Heart right ventricle (tissue), 16 donors: ENCODE measurements at regions not wholly inside any gene's neighbourhood (a gene's known extent, or its start where the extent isn't known, plus 50 kb on each side); places are given as distances from the start of the nearest gene placed in this dataset.

Experiments used
- ATAC-seq, 8 donors: fragments of 200-7000 bp; cut with Tn5 transposase; one replicate each; pipeline ENCODE4 v1.9.1; 2020; ENCODE audit warnings: mild to moderate bottlenecking in 8 of 8, moderate library complexity in 8 of 8, moderate number of reproducible peaks in 1 of 8
- DNase-seq, 2 donors: peaks; one replicate each; pipeline ENCODE4 v3.0.0-alpha.2; 2020
- H3K27ac ChIP-seq, 10 donors: fragments of 200-600 bp; sonication (generic) in 2 of 10; one replicate each; pipeline versions ENCODE4 v1.5.0 to v1.8.0; 2020 to 2022; ENCODE audit warnings: mild to moderate bottlenecking in 3 of 10
- H3K27me3 ChIP-seq, 7 donors: fragments of 200-600 bp; one replicate each; pipeline ENCODE4 v1.8.0; 2021 to 2022; ENCODE audit warnings: mild to moderate bottlenecking in 2 of 7
- H3K36me3 ChIP-seq, 9 donors: fragments of 200-600 bp; sonication (generic) in 1 of 9; one replicate each; pipeline versions ENCODE4 v1.5.0 to v1.8.0; 2020 to 2022; ENCODE audit warnings: mild to moderate bottlenecking in 2 of 9
- H3K4me1 ChIP-seq, 9 donors: fragments of 200-600 bp; sonication (generic) in 1 of 9; one replicate each; pipeline versions ENCODE4 v1.5.0 to v1.8.0; 2020 to 2022; ENCODE audit warnings: mild to moderate bottlenecking in 4 of 9
- H3K4me3 ChIP-seq, 10 donors: fragments of 200-600 bp; sonication (generic) in 2 of 10; one replicate each; pipeline versions ENCODE4 v1.5.0 to v1.8.0; 2020 to 2022; ENCODE audit warnings: mild to moderate bottlenecking in 7 of 10, moderate library complexity in 2 of 10
- H3K9me3 ChIP-seq, 11 donors: fragments of 200-600 bp in 10 of 11; sonication (generic) in 2 of 11; one replicate each; pipeline versions ENCODE4 v1.5.0 to v1.8.0; 2013 to 2022; ENCODE audit warnings: mild to moderate bottlenecking in 2 of 11, control low read depth in 1 of 11, moderate library complexity in 1 of 11
- CTCF ChIP-seq, 9 donors: fragments of 200-600 bp; sonication (generic) in 2 of 9; IDR thresholded peaks; one replicate each; pipeline versions ENCODE4 v1.5.0 to v1.8.0; 2021 to 2022; ENCODE audit warnings: antibody characterized with exemption in 9 of 9, mild to moderate bottlenecking in 5 of 9, moderate library complexity in 1 of 9
- WGBS, 2 donors: extraction: QIAGEN DNeasy Blood & Tissue Kit; methylation state at CpG; one replicate each; pipeline ENCODE4 v1.1.7; 2013; ENCODE audit warnings: inconsistent platforms in 1 of 2; 5-methylcytosine and 5-hydroxymethylcytosine counted together
- intact Hi-C, 10 donors: fragments of 100-400 bp; cut with DNase I; formaldehyde crosslinking; loops; one replicate each; pipeline versions ENCODE4 v1.11.1 to v1.14.2; 2022
- donor health status: Arrhythmogenic right ventricular cardiomyopathy.
- donor health status: ischemic (EF 13 %, LVEDD 7.1; RV severe dilation, severe dysfunction).
- donor health status: healthy with polysubstance abuse.
- donor health status: DM: no; HTN: yes; CAD: no.
- donor health status: DM: no; HTN: no; CAD: no.
- donor health status: ischemic (EF 25% LVEDD 6.9; RV normal size, moderate dysfunction).
- donor health status: ischemic (EF 25% LVEDD 5.7; RV mildly dilated, moderate dysfunction).
- donor health status: healthy.
- donor health status: DM: yes; HTN: yes; CAD: no.
- donor health status: Ischemic cardiomyopathy.
- donor health status: ischemic (EF 35%, LVEDD 5.7; RV mildly dilated, moderate dysfunction).
- donor health status: nonischemic (EF 11% LVEDD 7.7; RV severe dilation, severe dysfunction).
- donor health status: DM: yes; HTN: yes; CAD: no.
- donor health status: PGD.
- donor health status: ischemic (EF 29% LVEDD 5.4; RV normal size, mild dysfunction).
- donor health status: nonischemic (EF 23%, LVEDD 6.1; RV moderate dilation, normal function).

- intact Hi-C loops: no loop called here
- Histone ChIP-seq H3K36me3 (no peaks in the 10 kb centered on the region), H3K9me3 (no peaks in the 10 kb centered on the region), H3K4me3 (no peak overlapping the region), H3K4me1 (no peaks in the 10 kb centered on the region), H3K27ac (no peak overlapping the region), H3K27me3 (peaks cover 0 to 11% (median 0%) of the 10 kb centered on the region in 7 donors)
- ATAC-seq: no peak
- WGBS, 2 donors: 62 to 72% methylated on average over 2 of the region's 2 CpGs
- no peak for DNase-seq
- no peak for TF ChIP-seq CTCF (IDR thresholded peaks at IDR 0.05)
Measured at GRCh38 chr13:38590230-38590629, 96.6 kb upstream of the FREM2 start.

- Histone ChIP-seq H3K27me3 (peaks cover 0 to 11% (median 0%) of the 10 kb centered on the region in 7 donors), H3K27ac (no peak overlapping the region), H3K9me3 (no peaks in the 10 kb centered on the region), H3K36me3 (no peaks in the 10 kb centered on the region), H3K4me3 (no peak overlapping the region), H3K4me1 (no peaks in the 10 kb centered on the region)
- DNase-seq: no peak
- WGBS, 2 donors: 24 to 36% methylated on average over 6 of the region's 6 CpGs
- intact Hi-C loops: no loop called here
- no peak for TF ChIP-seq CTCF (IDR thresholded peaks at IDR 0.05)
- no peak for ATAC-seq
Measured at GRCh38 chr13:38590796-38591507, 95.9 kb upstream of the FREM2 start.

GRCh38 chr13:38602266-38602665 lies 84.6 kb upstream of the FREM2 start:
- WGBS, 2 donors: 49 to 59% methylated on average over 6 of the region's 6 CpGs
- H3K4me1 ChIP-seq: no peaks in the 10 kb centered on the region
- intact Hi-C loops: no loop called here
- TF ChIP-seq CTCF (IDR thresholded peaks at IDR 0.05): no peak
- DNase-seq (no peak), ATAC-seq (no peak)
- H3K4me3 ChIP-seq: no peak overlapping the region
- peaks cover 0 to 12% (median 0%) of the 10 kb centered on the region in 7 donors for H3K27me3 ChIP-seq
- no peak overlapping the region for H3K27ac ChIP-seq
- no peaks in the 10 kb centered on the region for H3K36me3 ChIP-seq
- H3K9me3 ChIP-seq: no peaks in the 10 kb centered on the region

- DNase-seq: no peak
- Histone ChIP-seq H3K4me1 (no peaks in the 10 kb centered on the region), H3K36me3 (no peaks in the 10 kb centered on the region), H3K27ac (no peak overlapping the region), H3K4me3 (no peak overlapping the region), H3K27me3 (peaks cover 0 to 12% (median 0%) of the 10 kb centered on the region in 7 donors), H3K9me3 (no peaks in the 10 kb centered on the region)
- no peak for TF ChIP-seq CTCF (IDR thresholded peaks at IDR 0.05)
- no peak for ATAC-seq
- WGBS, 2 donors: 89 to 91% methylated on average over 6 of the region's 6 CpGs
- intact Hi-C loops: no loop called here
Measured at GRCh38 chr13:38606699-38607535, 80.0 kb upstream of the FREM2 start.
